ENCODE measurements at regions not wholly inside any gene's neighbourhood (a gene's known extent, or its start where the extent isn't known, plus 50 kb on each side); places are given as distances from the start of the nearest gene placed in this dataset.

DNA sequence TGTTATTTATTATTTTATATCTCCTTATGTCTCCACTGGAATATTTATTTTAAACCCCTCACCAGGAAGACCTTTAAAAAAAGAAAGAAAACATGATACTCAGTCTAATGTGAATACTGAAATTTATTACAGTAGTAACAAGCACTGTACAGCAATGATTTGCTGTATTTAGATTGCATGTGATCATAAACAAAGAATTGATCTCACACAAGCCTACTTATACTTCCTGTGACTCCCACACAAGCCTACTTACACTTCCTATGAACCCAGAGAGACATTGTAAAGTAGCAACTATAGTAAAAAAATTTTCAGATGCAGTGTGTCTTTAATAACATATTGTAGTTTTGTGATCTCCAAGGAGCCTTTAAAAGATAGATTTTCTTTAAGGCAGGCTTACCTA lies 142.7 kb upstream of the SYT1 start:
- Histone ChIP-seq H3K9me3 (ENCODE audit: control insufficient read depth, insufficient read depth, low read length) (no peaks in the 10 kb centered on the region), H3K4me3 (ENCODE audit: low read depth, low read length) (no peak overlapping the region), H3K36me3 (ENCODE audit: control insufficient read depth, insufficient read depth, low read length) (no peaks in the 10 kb centered on the region), H3K27me3 (ENCODE audit: control insufficient read depth, insufficient read depth, low read length) (no peaks in the 10 kb centered on the region), H3K27ac (ENCODE audit: low read depth, low read length) (no peak overlapping the region), H3K4me1 (ENCODE audit: control insufficient read depth, insufficient read depth, low read length) (no peaks in the 10 kb centered on the region)
- DNase-seq (ENCODE audit: low read depth in 4 of 6, low spot score in 6 of 6), result peak in 1 of 6 donors; percentile 15

DNA sequence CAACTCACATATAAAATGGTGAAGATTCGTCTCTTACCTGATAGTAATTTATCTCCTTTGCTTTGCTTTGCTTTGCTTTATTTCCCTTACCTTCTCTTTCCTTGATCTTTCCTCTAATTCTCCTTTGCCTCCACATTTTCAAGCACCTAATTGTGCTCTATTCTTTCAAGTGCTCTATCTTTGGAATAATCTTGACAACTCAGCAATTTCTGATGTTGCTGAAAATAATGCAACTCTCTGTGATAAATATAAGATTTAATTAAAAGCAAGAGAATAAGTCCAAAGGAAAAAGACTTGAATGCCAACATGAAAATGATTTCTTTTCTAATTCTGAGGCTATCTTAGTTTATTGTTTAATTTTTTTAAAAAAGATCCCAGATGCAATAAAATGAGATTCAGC lies 139.5 kb upstream of the SYT1 start:
- no peaks in the 10 kb centered on the region for H3K4me1 ChIP-seq (ENCODE audit: control insufficient read depth, insufficient read depth, low read length)
- 80% methylated on average over 1 of the region's 1 CpG for WGBS (ENCODE audit: insufficient coverage)
- no peak overlapping the region for H3K4me3 ChIP-seq (ENCODE audit: low read depth, low read length)
- no peaks in the 10 kb centered on the region for H3K9me3 ChIP-seq (ENCODE audit: control insufficient read depth, insufficient read depth, low read length)
- H3K36me3 ChIP-seq (ENCODE audit: control insufficient read depth, insufficient read depth, low read length), result no peaks in the 10 kb centered on the region
- H3K27me3 ChIP-seq (ENCODE audit: control insufficient read depth, insufficient read depth, low read length), result no peaks in the 10 kb centered on the region
- no peak overlapping the region for H3K27ac ChIP-seq (ENCODE audit: low read depth, low read length)
- no peak for DNase-seq (ENCODE audit: low read depth in 4 of 6, low spot score in 6 of 6)

DNA sequence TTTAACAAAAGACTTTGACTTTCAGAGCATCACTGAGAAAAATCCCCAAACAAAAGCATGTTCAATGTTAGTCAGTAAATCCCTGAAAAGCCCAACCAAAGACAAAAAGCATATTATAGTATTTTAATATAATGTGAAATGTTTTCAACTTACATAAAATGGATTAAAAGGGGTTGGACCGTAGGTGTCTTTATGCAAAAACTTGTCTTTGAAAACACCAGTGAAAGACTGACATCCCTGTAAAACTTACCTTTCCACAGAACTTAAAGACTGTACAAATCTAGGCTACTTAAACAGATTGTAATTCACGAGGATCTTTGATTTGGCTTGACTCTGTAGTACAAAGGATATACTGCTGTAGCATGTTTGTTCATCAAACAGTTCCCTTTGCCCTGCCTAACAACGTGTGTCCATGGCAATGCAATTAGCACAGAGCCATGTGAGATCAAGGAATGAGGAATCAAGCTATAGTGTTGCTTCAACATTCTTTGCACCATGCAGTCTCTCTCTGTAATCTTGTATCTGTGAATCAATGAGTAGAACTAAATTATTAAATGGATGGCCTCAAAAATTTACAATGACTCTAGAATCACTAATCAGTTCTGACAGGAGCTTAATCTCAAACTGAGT lies 138.5 kb upstream of the SYT1 start:
- H3K27me3 ChIP-seq (ENCODE audit: control insufficient read depth, insufficient read depth, low read length), result no peaks in the 10 kb centered on the region
- peak in 2 of 6 donors; percentile 9 to 45 for DNase-seq (ENCODE audit: low read depth in 4 of 6, low spot score in 6 of 6)
- no peak overlapping the region for H3K27ac ChIP-seq (ENCODE audit: low read depth, low read length)
- no peaks in the 10 kb centered on the region for H3K9me3 ChIP-seq (ENCODE audit: control insufficient read depth, insufficient read depth, low read length)
- no peaks in the 10 kb centered on the region for H3K36me3 ChIP-seq (ENCODE audit: control insufficient read depth, insufficient read depth, low read length)
- WGBS (ENCODE audit: insufficient coverage), result 20% methylated on average over 1 of the region's 3 CpGs
- H3K4me1 ChIP-seq (ENCODE audit: control insufficient read depth, insufficient read depth, low read length), result no peaks in the 10 kb centered on the region
- no peak overlapping the region for H3K4me3 ChIP-seq (ENCODE audit: low read depth, low read length)

DNA sequence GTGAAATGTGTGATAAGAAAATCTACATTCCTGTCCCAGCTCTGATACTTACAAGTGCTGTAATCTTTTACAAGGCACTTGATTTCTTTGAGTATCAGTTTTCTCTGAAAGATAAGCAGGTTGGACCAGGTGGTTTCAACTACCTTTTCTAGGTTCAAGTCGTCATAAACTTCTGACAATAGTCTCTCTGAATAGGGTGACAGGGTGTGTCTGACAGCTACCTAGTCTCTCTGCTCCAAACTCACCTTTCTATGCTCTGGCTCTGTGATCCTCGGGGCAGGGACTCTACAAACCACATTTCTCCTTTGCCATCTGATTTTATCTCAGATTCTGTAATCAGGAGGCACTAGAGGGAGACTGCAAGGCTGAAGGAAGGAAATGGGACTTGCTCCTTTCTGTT lies 137.7 kb upstream of the SYT1 start:
- Histone ChIP-seq H3K27me3 (ENCODE audit: control insufficient read depth, insufficient read depth, low read length) (no peaks in the 10 kb centered on the region), H3K4me1 (ENCODE audit: control insufficient read depth, insufficient read depth, low read length) (no peaks in the 10 kb centered on the region), H3K27ac (ENCODE audit: low read depth, low read length) (no peak overlapping the region), H3K36me3 (ENCODE audit: control insufficient read depth, insufficient read depth, low read length) (no peaks in the 10 kb centered on the region), H3K9me3 (ENCODE audit: control insufficient read depth, insufficient read depth, low read length) (no peaks in the 10 kb centered on the region), H3K4me3 (ENCODE audit: low read depth, low read length) (no peak overlapping the region)
- WGBS (ENCODE audit: insufficient coverage), result 100% methylated on average over 1 of the region's 2 CpGs
- DNase-seq (ENCODE audit: low read depth in 4 of 6, low spot score in 6 of 6), result no peak

DNA sequence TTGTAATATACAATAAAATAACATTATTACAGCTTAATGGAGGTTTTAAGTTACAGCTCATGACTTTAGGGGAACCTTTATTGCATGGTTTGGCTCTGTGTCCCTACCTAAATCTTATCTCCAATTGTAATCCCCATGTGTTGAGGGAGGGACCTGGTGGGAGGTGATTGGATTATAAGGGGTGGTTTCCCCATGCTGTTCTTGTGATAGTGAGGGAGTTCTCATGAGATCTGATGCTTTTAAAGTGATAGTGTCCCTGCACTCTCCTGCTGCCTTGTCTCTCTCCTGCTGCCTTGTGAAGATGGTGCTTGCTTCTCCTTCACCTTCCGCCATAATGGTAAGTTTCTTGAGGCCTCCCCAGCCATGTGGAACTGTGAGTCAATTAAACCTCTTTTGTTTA lies 132.1 kb upstream of the SYT1 start:
- DNase-seq (ENCODE audit: low read depth in 4 of 6, low spot score in 6 of 6), result no peak
- Histone ChIP-seq H3K36me3 (ENCODE audit: control insufficient read depth, insufficient read depth, low read length) (no peaks in the 10 kb centered on the region), H3K9me3 (ENCODE audit: control insufficient read depth, insufficient read depth, low read length) (no peaks in the 10 kb centered on the region), H3K27ac (ENCODE audit: low read depth, low read length) (no peak overlapping the region), H3K27me3 (ENCODE audit: control insufficient read depth, insufficient read depth, low read length) (no peaks in the 10 kb centered on the region), H3K4me1 (ENCODE audit: control insufficient read depth, insufficient read depth, low read length) (no peaks in the 10 kb centered on the region), H3K4me3 (ENCODE audit: low read depth, low read length) (no peak overlapping the region)
- WGBS (ENCODE audit: insufficient coverage), result no CpG with 5 or more reads among the region's 1 CpG

DNA sequence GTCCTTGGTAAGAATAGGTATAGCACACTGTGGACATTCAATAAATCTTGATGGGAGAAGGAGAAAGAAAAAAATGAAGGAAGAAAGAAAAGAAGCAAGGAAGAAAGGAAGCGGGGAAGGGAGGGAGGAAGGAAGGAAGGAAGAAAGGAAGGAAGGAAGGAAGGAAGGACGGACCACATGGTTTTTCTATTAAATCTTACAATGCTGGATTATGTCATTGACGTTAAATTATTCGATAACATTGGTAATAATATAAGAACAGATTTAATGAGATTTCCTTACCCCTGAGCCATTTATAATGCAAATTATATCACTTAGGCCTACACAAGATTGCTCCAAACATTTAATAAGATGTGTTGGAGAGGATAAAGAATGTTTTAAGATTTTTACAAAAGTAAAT lies 124.9 kb upstream of the SYT1 start:
- H3K27ac ChIP-seq (ENCODE audit: low read depth, low read length), result no peak overlapping the region
- DNase-seq (ENCODE audit: low read depth in 4 of 6, low spot score in 6 of 6), result no peak
- H3K27me3 ChIP-seq (ENCODE audit: control insufficient read depth, insufficient read depth, low read length), result no peaks in the 10 kb centered on the region
- H3K9me3 ChIP-seq (ENCODE audit: control insufficient read depth, insufficient read depth, low read length), result no peaks in the 10 kb centered on the region
- 100% methylated on average over 1 of the region's 4 CpGs for WGBS (ENCODE audit: insufficient coverage)
- no peaks in the 10 kb centered on the region for H3K4me1 ChIP-seq (ENCODE audit: control insufficient read depth, insufficient read depth, low read length)
- no peaks in the 10 kb centered on the region for H3K36me3 ChIP-seq (ENCODE audit: control insufficient read depth, insufficient read depth, low read length)
- no peak overlapping the region for H3K4me3 ChIP-seq (ENCODE audit: low read depth, low read length)

DNA sequence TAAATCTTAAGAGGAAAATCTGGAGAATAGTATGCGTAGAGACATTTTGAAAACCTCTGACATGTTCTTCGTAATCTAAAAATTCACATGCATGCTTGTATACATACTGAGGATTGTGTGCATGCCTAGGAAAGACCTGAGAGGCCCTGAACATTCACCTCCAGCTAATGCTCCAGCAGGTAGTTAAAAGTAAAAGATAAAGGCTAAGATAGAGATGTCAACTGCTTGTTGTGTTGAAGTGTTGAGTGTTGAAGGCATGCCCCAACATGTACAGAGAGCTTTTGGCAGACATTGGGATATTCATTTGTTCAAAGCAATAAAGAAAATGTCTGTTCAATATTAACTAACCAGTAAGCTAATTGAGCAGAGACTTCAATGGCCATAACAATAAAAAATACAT lies 118.6 kb upstream of the SYT1 start:
- Histone ChIP-seq H3K27me3 (ENCODE audit: control insufficient read depth, insufficient read depth, low read length) (no peaks in the 10 kb centered on the region), H3K9me3 (ENCODE audit: control insufficient read depth, insufficient read depth, low read length) (no peaks in the 10 kb centered on the region), H3K4me3 (ENCODE audit: low read depth, low read length) (no peak overlapping the region), H3K4me1 (ENCODE audit: control insufficient read depth, insufficient read depth, low read length) (no peaks in the 10 kb centered on the region), H3K36me3 (ENCODE audit: control insufficient read depth, insufficient read depth, low read length) (no peaks in the 10 kb centered on the region), H3K27ac (ENCODE audit: low read depth, low read length) (no peak overlapping the region)
- WGBS (ENCODE audit: insufficient coverage), result no CpG with 5 or more reads among the region's 2 CpGs
- no peak for DNase-seq (ENCODE audit: low read depth in 4 of 6, low spot score in 6 of 6)

DNA sequence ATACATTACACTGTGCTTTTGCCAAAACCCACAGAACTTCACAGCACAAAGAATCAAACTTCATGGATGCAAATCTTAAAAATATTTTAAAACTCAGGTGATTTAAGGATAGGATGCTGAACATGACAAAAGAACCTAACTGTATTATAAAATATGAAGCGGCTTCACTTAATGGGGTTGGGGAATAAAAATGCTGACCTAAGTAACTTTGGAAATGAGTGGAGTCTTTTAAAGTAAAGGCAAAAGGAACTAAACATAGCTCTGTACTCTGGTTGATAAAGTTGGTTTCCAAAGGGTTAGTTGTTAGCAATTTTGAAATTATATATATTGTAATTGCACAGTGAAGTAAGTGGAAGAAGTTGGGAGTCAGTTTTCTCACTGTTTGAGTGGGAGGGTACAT lies 111.5 kb upstream of the SYT1 start:
- no peaks in the 10 kb centered on the region for H3K9me3 ChIP-seq (ENCODE audit: control insufficient read depth, insufficient read depth, low read length)
- no peak overlapping the region for H3K27ac ChIP-seq (ENCODE audit: low read depth, low read length)
- no peak overlapping the region for H3K4me3 ChIP-seq (ENCODE audit: low read depth, low read length)
- no peak for DNase-seq (ENCODE audit: low read depth in 4 of 6, low spot score in 6 of 6)
- H3K36me3 ChIP-seq (ENCODE audit: control insufficient read depth, insufficient read depth, low read length), result no peaks in the 10 kb centered on the region
- 100% methylated on average over 1 of the region's 1 CpG for WGBS (ENCODE audit: insufficient coverage)
- H3K4me1 ChIP-seq (ENCODE audit: control insufficient read depth, insufficient read depth, low read length), result no peaks in the 10 kb centered on the region
- no peaks in the 10 kb centered on the region for H3K27me3 ChIP-seq (ENCODE audit: control insufficient read depth, insufficient read depth, low read length)

DNA sequence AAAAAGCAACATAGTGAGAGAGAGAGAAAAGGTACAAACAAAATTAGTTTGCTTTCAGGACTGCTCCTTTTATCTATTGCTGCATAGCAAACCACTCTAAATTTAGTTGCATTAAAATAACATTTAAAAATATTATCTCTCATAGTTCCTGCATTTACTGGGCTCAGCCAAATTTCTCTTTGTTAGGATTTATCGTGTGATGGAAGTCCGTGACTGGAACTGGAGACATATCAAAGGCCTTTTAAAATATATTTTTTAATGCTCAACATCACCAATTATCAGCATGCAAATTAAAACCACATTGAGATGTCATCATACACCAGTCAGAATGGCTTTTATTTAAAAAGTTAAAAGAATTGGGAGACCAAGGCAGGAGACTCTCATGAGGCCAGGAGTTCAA lies 107.6 kb upstream of the SYT1 start:
- no CpG with 5 or more reads among the region's 2 CpGs for WGBS (ENCODE audit: insufficient coverage)
- DNase-seq (ENCODE audit: low read depth in 4 of 6, low spot score in 6 of 6), result no peak
- Histone ChIP-seq H3K9me3 (ENCODE audit: control insufficient read depth, insufficient read depth, low read length) (no peaks in the 10 kb centered on the region), H3K27ac (ENCODE audit: low read depth, low read length) (no peak overlapping the region), H3K36me3 (ENCODE audit: control insufficient read depth, insufficient read depth, low read length) (no peaks in the 10 kb centered on the region), H3K4me1 (ENCODE audit: control insufficient read depth, insufficient read depth, low read length) (no peaks in the 10 kb centered on the region), H3K27me3 (ENCODE audit: control insufficient read depth, insufficient read depth, low read length) (no peaks in the 10 kb centered on the region), H3K4me3 (ENCODE audit: low read depth, low read length) (no peak overlapping the region)

DNA sequence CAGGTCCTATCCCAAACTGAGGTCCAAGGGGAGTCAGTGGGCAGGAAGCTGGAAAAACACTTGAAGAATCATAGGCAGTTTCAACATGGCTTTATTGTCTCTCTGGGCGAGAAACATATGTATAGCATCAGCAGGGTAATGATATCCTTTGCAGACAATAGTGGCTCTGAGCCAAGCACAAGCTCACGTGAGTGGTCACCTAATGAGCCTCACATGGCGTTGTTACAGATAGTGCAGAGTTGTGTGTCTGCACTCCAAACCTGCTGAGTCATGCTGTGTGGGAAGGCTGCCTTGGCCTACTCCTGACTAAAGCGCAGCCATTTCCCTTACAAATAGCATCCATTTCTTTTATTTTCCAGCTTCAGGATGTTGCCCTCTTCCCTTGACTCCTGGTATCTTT lies 105.2 kb upstream of the SYT1 start:
- WGBS (ENCODE audit: insufficient coverage), result 74% methylated on average over 3 of the region's 4 CpGs
- H3K4me3 ChIP-seq (ENCODE audit: low read depth, low read length), result no peak overlapping the region
- DNase-seq (ENCODE audit: low read depth in 4 of 6, low spot score in 6 of 6), result no peak
- H3K36me3 ChIP-seq (ENCODE audit: control insufficient read depth, insufficient read depth, low read length), result no peaks in the 10 kb centered on the region
- no peak overlapping the region for H3K27ac ChIP-seq (ENCODE audit: low read depth, low read length)
- H3K27me3 ChIP-seq (ENCODE audit: control insufficient read depth, insufficient read depth, low read length), result no peaks in the 10 kb centered on the region
- H3K4me1 ChIP-seq (ENCODE audit: control insufficient read depth, insufficient read depth, low read length), result no peaks in the 10 kb centered on the region
- no peaks in the 10 kb centered on the region for H3K9me3 ChIP-seq (ENCODE audit: control insufficient read depth, insufficient read depth, low read length)

All from spinal cord (tissue), 9 donors.